ENCODE measurements at regions not wholly inside any gene's neighbourhood (a gene's known extent, or its start where the extent isn't known, plus 50 kb on each side); places are given as distances from the start of the nearest gene placed in this dataset.

- no peak overlapping the region for H3K4me3 Mint-ChIP-seq
- H3K27me3 Mint-ChIP-seq: peaks cover under 1% of the 10 kb centered on the region
- DNase-seq (ENCODE audit: extremely low spot score, unreplicated experiment): no peak
- H3K27ac Mint-ChIP-seq: no peak overlapping the region
- H3K9me3 Mint-ChIP-seq: peaks cover 10% of the 10 kb centered on the region
- TF ChIP-seq CTCF (conservative IDR thresholded peaks at IDR 0.05): no peak
- peaks cover 18% of the 10 kb centered on the region for H3K4me1 Mint-ChIP-seq (ENCODE audit: unreplicated experiment)
- no peaks in the 10 kb centered on the region for H3K36me3 Mint-ChIP-seq
These were observed 268.6 kb downstream of the CYRIA start for GRCh38 chr2:16396986-16397385.

- no peak for TF ChIP-seq CTCF (conservative IDR thresholded peaks at IDR 0.05)
- Mint-ChIP-seq H3K9me3 (peaks cover 10% of the 10 kb centered on the region), H3K27ac (no peak overlapping the region)
These were observed 269.5 kb downstream of the CYRIA start for GRCh38 chr2:16396171-16396570.

GRCh38 chr2:16395601-16396000, 270.0 kb downstream of the CYRIA start:
- TF ChIP-seq CTCF (conservative IDR thresholded peaks at IDR 0.05): no peak
- Mint-ChIP-seq H3K9me3 (peaks cover 10% of the 10 kb centered on the region), H3K4me1 (ENCODE audit: unreplicated experiment) (peaks cover 21% of the 10 kb centered on the region), H3K27me3 (peaks cover 4% of the 10 kb centered on the region), H3K36me3 (no peaks in the 10 kb centered on the region), H3K27ac (no peak overlapping the region), H3K4me3 (no peak overlapping the region)
- no peak for DNase-seq (ENCODE audit: extremely low spot score, unreplicated experiment)

More at GRCh38 chr2:16396171-16396570, 269.5 kb downstream of the CYRIA start:
- Mint-ChIP-seq H3K4me3 (no peak overlapping the region), H3K27me3 (peaks cover 4% of the 10 kb centered on the region), H3K36me3 (no peaks in the 10 kb centered on the region), H3K4me1 (ENCODE audit: unreplicated experiment) (peaks cover 21% of the 10 kb centered on the region)
- DNase-seq (ENCODE audit: extremely low spot score, unreplicated experiment): no peak

- no peak overlapping the region for H3K4me3 Mint-ChIP-seq
- peaks cover 16% of the 10 kb centered on the region for H3K4me1 Mint-ChIP-seq (ENCODE audit: unreplicated experiment)
- no peaks in the 10 kb centered on the region for H3K36me3 Mint-ChIP-seq
- peaks cover 10% of the 10 kb centered on the region for H3K9me3 Mint-ChIP-seq
- no peak overlapping the region for H3K27ac Mint-ChIP-seq
- peaks cover 4% of the 10 kb centered on the region for H3K27me3 Mint-ChIP-seq
- TF ChIP-seq CTCF (conservative IDR thresholded peaks at IDR 0.05): no peak
- no peak for DNase-seq (ENCODE audit: extremely low spot score, unreplicated experiment)
These were observed 270.6 kb downstream of the CYRIA start for GRCh38 chr2:16394986-16395550.

GRCh38 chr2:16394072-16394985, 271.3 kb downstream of the CYRIA start:
- Mint-ChIP-seq H3K27me3 (peaks cover 4% of the 10 kb centered on the region), H3K4me3 (no peak overlapping the region), H3K36me3 (no peaks in the 10 kb centered on the region), H3K27ac (no peak overlapping the region), H3K9me3 (peaks cover 10% of the 10 kb centered on the region), H3K4me1 (ENCODE audit: unreplicated experiment) (peaks cover 14% of the 10 kb centered on the region)
- TF ChIP-seq CTCF (conservative IDR thresholded peaks at IDR 0.05): no peak
- DNase-seq (ENCODE audit: extremely low spot score, unreplicated experiment): no peak

All from type B pancreatic cell (in vitro differentiated cells).